COR-L47 (cell line): ENCODE measurements at regions not wholly inside any gene's neighbourhood (a gene's known extent, or its start where the extent isn't known, plus 50 kb on each side); places are given as distances from the start of the nearest gene placed in this dataset.

ENCODE experiments used
- DNase-seq: peaks from one replicate; lab custom pipeline; 2025; lab: John Stamatoyannopoulos, UW

DNA sequence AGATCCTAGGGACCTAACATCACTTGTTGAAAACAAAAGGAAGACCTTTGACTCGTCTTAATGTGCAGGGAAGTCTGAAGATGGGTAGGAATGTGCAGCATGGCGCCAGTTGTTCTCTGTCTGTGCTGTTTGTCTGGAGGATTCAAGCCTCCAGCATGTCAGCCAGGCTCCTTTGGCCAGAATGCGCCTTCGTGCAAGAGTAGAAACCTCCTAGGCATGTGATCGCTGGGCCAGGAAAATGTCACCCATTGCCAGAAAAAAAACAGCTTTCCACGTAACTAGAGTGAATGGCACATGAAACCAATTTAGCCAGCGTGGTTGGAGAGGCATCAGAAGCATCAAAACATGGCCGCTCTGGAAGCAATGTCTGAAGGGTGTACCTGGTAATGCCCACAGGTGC is 132.7 kb downstream of the EDN1 start:
- no peak for DNase-seq

DNA sequence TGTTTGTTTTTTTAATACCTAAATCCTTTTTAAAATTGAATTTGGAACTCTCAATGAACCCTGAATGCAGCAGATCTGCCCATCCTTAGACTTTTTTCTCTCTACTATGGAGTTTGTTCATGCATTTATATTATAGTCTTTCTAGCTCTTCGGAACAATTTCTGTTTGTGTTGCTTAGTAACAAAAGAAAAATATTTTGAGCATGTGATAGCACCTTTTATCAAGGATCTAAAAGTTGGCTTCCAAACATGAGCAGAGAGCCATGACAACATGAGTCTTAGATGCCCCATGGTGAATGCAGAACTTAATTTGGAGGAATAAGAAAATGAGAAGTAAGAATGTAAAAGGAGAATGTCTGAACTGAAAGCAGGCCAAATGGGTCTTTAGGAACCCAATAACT is 133.7 kb downstream of the EDN1 start:
- DNase-seq = no peak

DNA sequence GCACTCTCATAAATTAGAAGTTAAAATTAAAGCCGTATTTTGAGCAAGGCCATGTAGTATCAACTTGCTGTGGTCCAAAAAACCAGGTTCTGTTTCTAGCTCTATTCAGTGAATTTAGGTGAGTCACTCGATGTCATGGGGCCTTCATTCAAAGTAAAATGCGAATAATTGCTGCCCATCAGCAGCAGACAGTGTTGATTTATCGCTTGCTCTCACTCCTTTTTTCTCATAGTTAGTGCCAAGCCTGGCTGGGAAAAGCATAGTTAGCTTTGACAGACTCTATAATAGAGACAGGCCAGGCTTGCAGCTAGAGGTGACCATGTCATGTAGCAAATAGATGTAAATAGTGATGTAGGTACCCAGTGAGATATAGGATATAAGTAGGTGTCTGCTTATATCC is 136.0 kb downstream of the EDN1 start:
- no peak for DNase-seq

- no peak for DNase-seq
These were observed 140.9 kb downstream of the EDN1 start for GRCh38 chr6:12431023-12431422.

DNA sequence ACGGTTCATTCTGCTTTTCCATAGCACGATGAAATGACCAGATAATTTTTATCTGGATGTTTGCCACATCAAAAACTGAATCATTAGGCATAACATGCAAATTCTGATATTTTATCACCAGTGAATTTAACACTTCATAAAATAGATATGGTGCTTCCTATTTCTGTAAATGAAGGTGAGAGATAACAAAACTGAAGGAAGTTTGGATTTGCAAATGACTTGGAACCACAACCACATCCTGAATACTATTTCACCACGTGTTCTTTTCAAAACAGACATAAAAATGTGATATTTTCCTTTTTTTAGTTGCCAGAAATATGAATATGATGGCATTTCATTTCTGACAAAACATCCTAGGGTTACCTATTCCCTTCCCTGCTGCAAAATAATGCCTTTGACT is 146.1 kb downstream of the EDN1 start:
- DNase-seq = no peak

- no peak for DNase-seq
These were observed 146.5 kb downstream of the EDN1 start for GRCh38 chr6:12436683-12437082.

GRCh38 chr6:12439296-12439695 is 149.1 kb downstream of the EDN1 start:
- DNase-seq = no peak

DNA sequence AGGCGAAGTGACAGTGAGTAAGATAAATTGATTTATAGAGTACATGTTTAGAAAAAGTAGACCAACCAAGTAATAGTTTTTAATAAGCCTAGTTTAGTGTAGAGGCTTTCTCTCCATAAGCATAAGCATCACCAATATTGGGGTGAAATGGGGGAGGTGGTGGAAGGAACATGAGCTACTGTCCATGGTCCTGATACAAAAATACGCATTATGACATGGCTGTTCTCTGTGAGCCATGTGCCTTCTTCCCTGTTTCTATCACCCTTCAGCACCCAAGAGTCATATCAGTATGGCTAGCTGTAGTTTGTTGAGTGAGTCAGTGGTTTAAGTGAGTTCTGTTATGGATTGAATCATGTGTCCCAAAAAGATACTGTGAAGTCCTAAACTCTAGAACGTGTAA is 150.8 kb downstream of the EDN1 start:
- no peak for DNase-seq

DNA sequence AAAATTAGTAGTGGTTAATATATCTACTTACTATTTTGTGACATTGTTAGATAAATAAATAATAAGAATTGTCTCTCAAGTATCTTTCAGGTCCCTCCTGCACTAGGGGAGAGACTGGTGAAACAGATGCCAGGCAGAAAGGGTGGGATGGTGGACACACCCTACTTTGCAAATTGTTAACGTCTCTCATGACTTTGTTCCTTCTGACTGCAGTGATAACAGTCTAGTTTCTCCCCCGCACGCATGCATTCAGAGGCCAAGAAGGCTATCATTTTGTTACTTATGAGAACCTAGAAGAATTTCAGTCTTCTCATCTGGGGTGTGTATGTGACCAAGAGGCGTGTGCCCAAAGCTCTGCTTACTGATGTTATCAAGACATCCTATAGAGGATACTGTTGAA is 152.3 kb downstream of the EDN1 start:
- DNase-seq = no peak

- DNase-seq = no peak
These were observed 156.2 kb downstream of the EDN1 start for GRCh38 chr6:12446394-12446793.

DNA sequence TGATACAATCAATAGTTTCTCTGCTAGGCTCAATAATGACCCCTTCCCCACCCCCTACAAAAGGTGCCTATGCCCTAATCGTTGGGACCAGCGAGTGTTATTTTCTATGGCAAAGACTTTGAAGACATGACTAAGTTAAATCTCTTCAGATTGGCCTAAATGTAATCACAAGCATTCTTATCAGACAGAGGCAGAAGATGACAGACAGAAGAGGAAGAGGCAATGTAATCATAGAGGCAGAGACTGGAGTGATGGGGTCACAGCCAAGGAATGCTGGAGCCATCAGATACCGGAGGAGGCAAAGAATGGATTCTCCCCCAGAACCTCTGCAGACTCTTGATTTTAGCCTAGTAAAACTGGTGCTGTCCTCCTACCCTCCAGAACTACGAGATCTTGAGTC is 159.3 kb downstream of the EDN1 start:
- no peak for DNase-seq

DNA sequence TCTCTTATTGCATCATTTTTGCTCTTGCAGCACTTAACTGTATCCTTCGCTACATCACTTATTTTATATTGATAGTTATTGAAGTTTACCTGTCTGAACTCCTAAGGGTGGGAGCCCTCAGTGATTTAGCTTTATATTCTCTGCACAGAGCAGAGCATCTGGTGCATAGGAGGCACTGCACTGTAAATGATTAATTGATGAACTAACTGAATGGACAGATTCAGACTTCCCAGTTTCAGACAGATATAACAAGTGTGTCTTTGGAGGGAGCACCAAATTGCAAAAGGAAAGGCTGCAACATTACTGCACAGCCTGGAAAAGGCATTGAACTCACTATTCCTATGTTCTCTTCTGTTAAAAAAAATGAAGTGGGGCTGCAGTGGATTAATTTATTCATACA is 160.3 kb downstream of the EDN1 start:
- no peak for DNase-seq

- no peak for DNase-seq
These were observed 166.2 kb downstream of the EDN1 start for GRCh38 chr6:12456343-12456742.

DNA sequence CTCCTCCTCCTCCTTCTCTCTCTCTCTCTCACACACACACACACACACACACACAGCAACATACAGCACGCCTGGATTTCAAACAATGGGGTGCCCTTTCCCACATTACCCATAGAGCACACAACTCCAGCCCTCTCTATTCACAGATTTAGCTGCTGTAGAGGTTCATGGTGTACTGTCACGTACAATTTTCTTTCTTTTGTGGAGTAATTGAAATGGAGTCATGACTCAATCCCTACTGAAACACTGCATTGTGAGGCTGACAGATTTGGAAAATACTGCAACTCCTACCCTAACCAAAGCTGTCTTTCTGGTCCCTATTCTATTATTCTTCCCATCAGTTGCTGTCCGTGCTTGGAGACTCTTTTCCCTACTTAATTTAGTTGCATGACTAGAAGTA is 166.9 kb downstream of the EDN1 start:
- DNase-seq = no peak

DNA sequence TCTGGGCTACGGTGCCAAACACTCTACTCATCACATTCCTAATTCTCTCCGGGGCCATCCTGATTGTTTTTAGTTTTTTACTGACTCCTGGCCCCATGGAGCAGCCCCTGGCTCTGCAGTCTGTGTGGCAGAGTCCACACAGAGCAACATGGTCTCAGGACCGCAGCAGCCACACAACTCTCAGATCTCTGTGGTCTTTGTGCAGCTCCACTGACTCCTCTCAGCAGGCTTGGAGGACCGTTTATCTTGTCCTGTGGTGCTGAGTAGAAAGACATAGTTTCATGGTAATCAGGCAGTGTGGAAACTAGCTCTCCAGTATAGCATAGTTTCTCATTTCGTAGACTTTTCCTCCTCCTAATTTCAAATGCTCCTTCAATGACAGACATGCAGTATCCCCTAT is 168.4 kb downstream of the EDN1 start:
- no peak for DNase-seq

GRCh38 chr6:12459945-12460661 is 169.9 kb downstream of the EDN1 start:
- no peak for DNase-seq

- no peak for DNase-seq
These were observed 177.8 kb downstream of the EDN1 start for GRCh38 chr6:12467706-12468670.

DNA sequence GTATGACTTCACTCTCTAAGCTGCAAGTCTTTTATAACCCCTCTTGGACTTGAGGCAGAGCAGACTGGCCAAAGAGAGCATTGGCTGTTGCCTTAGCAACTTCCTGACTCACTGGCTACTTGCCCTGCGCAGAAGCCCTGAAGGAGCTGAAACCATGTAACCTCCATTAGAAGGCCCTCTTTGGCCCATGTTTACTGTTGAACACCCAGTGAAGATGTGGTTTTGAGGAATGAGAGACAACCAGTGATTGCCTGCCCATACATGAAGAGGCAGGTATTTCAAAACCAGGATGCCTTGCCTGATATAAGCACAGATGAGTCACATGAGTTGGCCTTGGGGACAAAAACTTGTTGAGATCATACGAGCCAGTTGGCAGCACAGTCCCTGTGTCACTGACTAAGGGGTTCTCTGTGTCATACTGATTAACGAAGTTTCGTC is 182.5 kb downstream of the EDN1 start:
- no peak for DNase-seq

GRCh38 chr6:12473494-12473893 is 183.3 kb downstream of the EDN1 start:
- DNase-seq = no peak

DNA sequence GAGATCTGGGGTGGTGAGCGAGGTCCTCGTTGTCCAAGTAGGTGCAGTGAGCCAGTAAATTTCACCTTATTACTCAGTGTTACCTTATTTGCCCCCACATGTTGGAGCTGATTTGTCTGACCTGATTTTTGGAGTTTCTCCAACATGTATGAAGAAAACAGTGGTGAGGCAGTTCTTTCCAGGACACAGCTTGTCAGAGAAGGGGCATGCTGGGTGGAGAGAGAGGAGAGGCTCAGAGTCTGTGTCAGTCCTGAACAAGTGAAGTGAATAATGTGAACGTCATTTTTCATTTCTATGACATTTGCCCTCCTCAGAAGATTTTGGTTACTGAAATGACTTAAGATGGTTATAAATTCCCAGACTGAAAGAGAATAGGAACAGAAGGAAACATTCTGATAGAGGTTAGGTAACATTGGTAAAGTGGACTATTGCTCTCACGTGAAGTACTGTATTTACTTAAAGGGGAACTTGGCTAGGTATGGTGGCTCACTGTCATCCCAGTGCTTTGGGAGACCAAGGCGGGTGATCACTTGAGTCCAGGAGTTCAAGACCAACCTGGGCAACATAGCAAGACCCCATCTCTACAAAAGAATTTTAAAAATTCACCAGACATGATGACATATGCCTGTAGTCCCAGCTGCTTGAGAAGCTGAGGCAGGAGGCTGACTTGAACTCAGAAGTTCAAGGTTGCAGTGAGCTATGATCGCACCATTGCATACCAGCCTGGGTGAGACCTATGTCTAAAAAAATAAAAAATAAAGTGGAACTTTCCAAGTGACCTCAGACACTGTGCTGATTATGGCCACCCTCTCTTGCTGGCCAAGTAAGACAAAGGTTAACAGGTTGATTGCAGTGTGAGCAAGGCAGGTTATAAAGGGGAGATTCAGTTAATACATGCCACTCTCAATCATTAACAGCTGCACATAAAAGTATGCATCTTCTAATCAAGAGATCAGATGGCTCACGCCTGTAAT is 184.3 kb downstream of the EDN1 start:
- no peak for DNase-seq

DNA sequence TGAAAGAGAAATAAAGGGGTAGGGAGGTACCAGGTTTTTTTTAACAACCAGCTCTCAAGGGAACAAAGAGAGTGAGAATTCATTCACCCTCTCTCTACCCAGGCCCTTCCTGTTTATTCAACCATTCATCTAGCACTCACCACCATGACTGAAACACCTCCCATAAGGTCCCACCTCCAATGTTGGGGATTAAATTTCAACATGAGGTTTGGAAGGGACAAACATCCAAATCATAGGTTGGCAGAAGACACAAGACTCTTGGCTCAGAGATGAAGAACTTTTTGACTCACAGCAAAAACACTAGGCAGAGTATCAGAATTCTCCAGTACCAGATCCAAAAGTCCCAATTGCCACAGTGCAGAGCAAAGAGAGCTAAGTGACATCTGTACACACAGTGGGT is 186.3 kb downstream of the EDN1 start:
- no peak for DNase-seq

DNA sequence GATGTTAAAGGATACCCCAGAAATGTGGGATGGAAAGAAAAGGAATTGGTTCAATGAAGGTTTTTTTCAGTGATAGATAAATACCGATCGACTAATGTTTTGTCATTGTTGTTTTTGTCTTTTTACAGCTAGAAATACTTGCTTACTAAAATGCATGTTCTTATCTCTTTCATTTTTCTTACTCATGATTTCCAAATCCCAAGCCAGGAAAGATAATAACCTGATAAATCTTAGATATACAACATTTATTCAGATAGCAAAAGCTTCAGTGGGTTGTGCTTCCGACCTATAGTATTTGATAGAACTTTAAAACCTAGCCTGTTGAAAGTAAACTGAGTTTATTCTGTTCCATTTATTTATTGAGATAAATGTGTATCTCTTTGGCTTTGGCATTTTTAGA is 187.5 kb downstream of the EDN1 start:
- DNase-seq = no peak
